ENCODE measurements at regions not wholly inside any gene's neighbourhood (a gene's known extent, or its start where the extent isn't known, plus 50 kb on each side); places are given as distances from the start of the nearest gene placed in this dataset.
"Not testable (repeated sequence)": the region's sequence is repeated elsewhere in the genome, so short reads cannot be mapped to it uniquely, and the experiment has no call there.

GRCh38 chr4:101682946-101683345 lies 107.6 kb upstream of the BANK1 start:
- intact Hi-C loops (cut with DNase I) = no loop called here
- no peak for DNase-seq

DNA sequence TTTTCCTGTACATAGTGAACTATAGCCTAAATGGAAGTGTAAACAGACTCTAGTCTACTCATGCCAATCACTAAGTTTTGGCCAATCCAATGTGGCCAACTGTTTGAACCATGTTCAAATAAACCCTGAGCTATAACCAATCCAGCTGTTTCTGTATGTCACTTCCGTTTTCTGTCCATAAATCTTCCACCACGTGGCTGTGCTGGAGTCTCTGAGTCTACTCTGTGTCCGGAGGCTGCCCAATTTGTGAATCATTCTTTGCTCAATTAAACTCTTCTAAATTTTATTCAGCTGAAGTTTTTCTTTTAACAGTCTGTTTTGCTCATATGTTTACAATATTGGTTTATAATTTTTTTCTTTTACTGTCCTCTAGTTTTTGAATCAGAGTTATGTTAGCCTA lies 112.3 kb upstream of the BANK1 start:
- intact Hi-C loops (cut with DNase I) = no loop called here
- DNase-seq = no peak

DNA sequence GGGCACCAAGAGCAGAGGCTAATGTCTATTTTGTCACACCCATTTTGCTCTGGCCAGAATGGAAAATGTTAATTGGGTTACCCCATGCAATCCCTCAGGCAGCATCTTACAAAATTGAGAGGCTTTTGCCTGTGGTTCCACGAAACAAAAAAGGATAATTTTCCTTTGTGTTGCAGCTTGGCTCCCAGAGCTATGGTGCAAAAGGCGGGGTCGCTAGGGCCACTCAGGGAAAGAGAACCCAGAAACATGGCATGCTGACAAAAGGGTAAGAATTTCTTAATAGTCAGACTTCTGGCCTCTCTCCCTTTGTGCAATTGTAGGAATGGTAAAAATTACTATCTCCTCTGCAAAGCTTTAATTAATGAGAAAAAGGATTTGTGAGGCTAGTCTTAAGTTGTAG lies 119.6 kb upstream of the BANK1 start:
- intact Hi-C loops (cut with DNase I) = no loop called here
- no peak for DNase-seq

GRCh38 chr4:101670370-101670769 lies 120.2 kb upstream of the BANK1 start:
- no peak for DNase-seq
- intact Hi-C loops (cut with DNase I) = no loop called here

DNA sequence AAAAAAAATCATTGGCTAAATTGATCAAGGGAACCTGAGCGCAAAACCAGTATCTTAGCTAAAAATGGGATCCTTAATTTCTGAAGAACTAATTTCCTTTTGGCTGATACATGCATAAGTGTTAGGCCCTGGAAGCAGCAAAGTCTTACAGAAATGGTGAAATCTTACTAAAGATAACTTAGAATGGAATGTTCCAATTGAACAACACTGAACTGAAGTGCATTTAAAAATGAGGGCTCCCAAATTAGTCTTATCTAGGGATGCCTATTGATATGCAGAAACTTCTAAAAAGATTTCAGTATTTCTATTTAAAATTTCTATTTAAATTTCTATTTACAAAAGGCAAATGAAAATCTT lies 120.7 kb upstream of the BANK1 start:
- intact Hi-C loops (cut with DNase I) = no loop called here
- DNase-seq = no peak

- intact Hi-C loops (cut with DNase I) = no loop called here
- DNase-seq = no peak
These were observed 121.2 kb upstream of the BANK1 start for GRCh38 chr4:101669138-101669831.

DNA sequence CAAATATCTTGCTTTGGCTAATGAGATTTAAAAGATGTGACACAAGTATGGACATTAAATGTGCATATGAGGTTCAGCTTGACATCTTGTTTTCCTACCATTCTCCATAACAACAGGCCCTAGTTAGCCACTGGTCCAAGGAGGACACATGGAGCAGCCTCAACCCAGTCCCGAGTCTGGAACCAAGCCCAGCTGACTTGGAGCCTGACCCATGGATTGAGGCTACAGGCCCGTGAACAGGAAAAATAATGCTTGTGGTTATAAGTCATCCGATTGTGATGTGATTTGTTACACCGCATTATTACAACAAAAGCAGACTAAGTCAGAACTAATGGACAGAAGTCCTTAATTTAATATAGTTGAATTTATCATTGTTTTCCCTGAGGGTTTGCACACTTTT lies 123.2 kb upstream of the BANK1 start:
- intact Hi-C loops (cut with DNase I) = no loop called here

DNA sequence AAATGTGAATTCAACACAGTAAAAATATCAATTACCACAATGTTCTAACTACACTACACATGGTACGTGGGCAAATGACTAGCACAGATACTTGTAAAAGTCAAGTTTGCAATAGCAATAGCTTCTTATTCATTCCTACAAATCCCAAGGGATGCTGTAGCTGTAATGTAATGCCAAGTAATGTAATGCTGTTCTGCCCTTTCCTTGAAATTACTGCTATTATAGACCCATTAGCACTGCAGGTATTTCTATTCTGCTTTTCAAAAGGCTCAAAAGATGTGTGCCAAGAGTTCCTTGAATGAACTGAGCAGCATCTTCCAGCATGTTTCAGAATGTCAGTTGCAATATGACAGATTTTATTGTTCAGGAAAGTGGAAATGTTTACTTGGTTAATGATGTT lies 129.9 kb upstream of the BANK1 start:
- no peak for DNase-seq
- intact Hi-C loops (cut with DNase I) = no loop called here

More for the DNA sequence above, 123.2 kb upstream of the BANK1 start:
- DNase-seq = no peak

GRCh38 chr4:101655857-101656256 lies 134.7 kb upstream of the BANK1 start:
- intact Hi-C loops (cut with DNase I) = no loop called here
- DNase-seq = no peak

DNA sequence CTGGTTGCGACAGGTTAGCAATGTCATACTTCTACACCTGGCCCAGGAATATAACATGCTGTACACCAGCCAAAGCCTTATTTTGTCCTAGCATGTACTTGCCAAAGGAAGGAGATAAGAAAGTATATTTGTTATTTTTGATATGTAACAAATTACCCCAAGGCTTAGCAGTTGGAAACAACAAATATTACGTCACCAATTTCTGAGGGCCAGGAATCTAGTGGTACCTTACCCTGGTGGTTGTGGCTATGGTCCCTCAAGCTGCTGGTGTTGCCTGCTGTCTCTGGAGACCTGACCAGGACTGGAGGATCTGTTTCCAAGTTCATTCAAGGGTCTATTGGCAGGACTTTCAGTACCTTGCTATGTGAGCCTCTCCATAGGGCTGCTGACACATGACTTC lies 135.5 kb upstream of the BANK1 start:
- intact Hi-C loops (cut with DNase I) = no loop called here
- no peak for DNase-seq

DNA sequence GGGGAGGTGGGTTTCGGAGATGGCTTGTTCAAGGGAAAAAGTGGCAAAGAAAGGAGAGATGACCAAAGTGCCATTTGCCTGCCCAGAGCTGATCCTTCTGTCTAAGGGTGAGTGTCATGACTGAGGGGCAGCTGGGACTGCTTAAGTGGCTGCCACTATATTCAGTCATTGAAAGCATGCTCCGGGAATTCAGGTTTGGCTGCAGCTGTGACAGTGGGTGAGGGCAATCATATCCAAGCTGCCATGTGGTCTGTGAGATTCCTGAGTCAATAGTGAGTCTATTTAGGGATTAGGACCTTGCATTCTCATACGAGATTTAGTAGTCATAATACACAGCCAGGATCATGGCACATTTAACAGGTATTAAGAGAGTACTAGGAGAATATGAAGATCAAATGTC lies 138.8 kb upstream of the BANK1 start:
- intact Hi-C loops (cut with DNase I) = no loop called here
- no peak for DNase-seq

- DNase-seq = peak in 3 of 42 donors; percentile 3 to 38 (median 9)
- intact Hi-C loops (cut with DNase I) = no loop called here
These were observed 140.6 kb upstream of the BANK1 start for GRCh38 chr4:101649790-101650515.

DNA sequence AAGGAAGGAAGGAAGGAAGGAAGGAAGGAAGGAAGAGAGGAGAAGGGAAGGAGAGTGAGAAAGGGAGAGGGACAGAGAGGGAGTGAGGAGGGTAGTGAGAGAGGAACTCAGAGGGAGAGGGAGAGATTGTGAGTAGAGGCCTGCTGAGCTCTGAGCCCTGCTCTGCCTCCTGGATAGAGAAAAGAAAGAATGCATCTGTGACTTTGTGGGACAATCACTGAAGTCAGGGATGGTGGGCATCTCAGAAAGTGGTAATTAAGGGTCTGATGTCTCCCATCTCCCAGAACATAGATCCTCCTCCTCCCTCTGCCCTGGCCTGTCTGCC lies 142.9 kb upstream of the BANK1 start:
- DNase-seq = no peak
- intact Hi-C loops (cut with DNase I) = no loop called here

DNA sequence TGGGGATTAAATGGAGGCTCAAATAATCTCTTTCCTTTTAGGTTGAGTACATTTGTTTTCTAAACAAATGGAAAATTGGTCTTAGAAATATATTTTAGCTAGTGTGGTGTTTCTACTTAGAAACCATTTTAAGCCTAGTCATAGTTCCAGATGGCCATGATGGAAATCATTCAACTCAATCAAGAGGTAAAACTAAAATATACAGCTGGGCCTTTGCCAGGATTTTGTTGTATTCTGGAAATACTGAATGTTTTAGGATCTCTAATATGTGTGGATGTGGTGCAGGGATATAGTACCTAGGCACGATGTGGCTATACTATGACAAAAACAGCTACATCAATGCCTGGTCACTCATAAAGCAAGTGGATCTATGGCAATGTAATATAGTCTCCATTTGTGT lies 146.0 kb upstream of the BANK1 start:
- intact Hi-C loops (cut with DNase I) = no loop called here
- DNase-seq = no peak

GRCh38 chr4:101643186-101643837 lies 147.2 kb upstream of the BANK1 start:
- intact Hi-C loops (cut with DNase I) = no loop called here
- DNase-seq = no peak

DNA sequence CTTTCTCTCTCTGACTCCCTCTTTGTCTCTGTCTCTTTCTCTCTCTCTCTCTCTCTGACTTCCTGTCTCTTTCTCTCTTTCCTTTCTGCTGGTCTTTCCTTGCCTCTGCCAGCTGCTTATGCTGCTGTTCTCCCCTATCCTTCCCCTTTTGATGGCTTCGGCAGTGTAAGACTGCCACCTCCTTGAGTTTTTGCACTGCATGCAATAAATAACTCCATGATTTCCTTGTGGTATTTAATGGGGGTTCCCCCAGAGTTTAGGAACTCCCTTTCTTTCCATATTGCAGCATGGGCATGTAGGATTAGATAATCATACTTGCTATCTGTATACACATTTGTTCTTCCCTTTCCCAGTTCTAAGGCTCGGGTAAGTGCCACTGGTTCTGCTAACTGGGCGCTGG lies 157.8 kb upstream of the BANK1 start:
- DNase-seq; intact Hi-C loops (cut with DNase I): not testable (repeated sequence)

- intact Hi-C loops (cut with DNase I) = no loop called here
- no peak for DNase-seq
These were observed 160.1 kb upstream of the BANK1 start for GRCh38 chr4:101630319-101630986.

DNA sequence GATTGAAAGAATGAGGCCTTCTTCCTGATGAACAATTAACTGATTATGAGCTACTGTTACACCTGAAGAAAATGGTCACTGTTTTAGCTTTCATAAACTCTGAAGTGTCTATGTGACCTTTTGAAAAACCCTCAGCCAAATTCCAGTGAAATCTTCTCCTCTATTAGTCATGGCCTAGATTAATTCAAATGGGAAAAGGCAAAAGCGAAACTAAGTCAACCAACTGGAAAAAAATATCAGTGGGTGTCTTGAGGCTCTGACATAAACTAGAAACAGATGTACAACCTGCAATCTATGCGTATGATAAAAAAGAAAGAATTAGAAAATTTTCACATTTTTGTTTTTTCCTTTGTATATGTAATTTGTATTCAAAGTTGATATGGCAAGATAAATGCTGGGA lies 169.4 kb upstream of the BANK1 start:
- intact Hi-C loops (cut with DNase I) = no loop called here
- no peak for DNase-seq

DNA sequence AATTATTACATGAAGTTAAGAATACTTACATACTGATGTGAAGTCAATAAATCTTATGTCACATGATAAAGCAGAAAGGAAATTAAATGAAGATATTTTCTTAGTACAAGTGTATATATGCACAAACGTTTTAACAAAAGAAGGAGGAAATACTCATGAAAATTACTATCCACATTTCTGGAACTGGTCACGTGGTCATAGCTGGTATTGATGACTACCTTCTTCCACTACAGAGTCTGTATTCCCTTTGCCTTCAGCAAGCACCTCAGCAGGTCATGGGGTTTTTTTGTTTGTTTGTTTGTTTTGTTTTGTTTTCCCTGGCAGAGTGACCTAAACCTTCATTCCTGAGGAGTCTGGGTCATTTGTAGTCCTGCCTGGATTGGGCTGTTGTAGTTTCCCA lies 174.9 kb upstream of the BANK1 start:
- intact Hi-C loops (cut with DNase I) = no loop called here
- DNase-seq = no peak

- intact Hi-C loops (cut with DNase I); DNase-seq: not testable (repeated sequence)
These were observed 183.5 kb upstream of the BANK1 start for GRCh38 chr4:101606989-101607388.

Data from head of caudate nucleus (tissue), 42 donors.